Endothelial cell (in vitro differentiated cells): ENCODE measurements at regions not wholly inside any gene's neighbourhood (a gene's known extent, or its start where the extent isn't known, plus 50 kb on each side); places are given as distances from the start of the nearest gene placed in this dataset.

ENCODE experiments used
- DNase-seq: peaks from one replicate; pipeline ENCODE4 v3.0.0; 2021; ENCODE audit warnings: low spot score
- H3K27ac Mint-ChIP-seq: one replicate; pipeline ENCODE4 v1.8.0; 2021; ENCODE audit warnings: mixed read lengths, inconsistent platforms; ENCODE audit not compliant: unreplicated experiment
- H3K27me3 Mint-ChIP-seq: one replicate; pipeline ENCODE4 v1.8.0; 2021; ENCODE audit warnings: mild to moderate bottlenecking, moderate library complexity, mixed read lengths, inconsistent platforms; ENCODE audit not compliant: unreplicated experiment
- H3K36me3 Mint-ChIP-seq: one replicate; pipeline ENCODE4 v1.8.0; 2021; ENCODE audit warnings: mild to moderate bottlenecking, low read depth, mixed read lengths, inconsistent platforms; ENCODE audit not compliant: unreplicated experiment
- H3K4me1 Mint-ChIP-seq: one replicate; pipeline ENCODE4 v1.8.0; 2021; ENCODE audit warnings: mild to moderate bottlenecking, mixed read lengths, inconsistent platforms; ENCODE audit not compliant: unreplicated experiment
- H3K4me3 Mint-ChIP-seq: one replicate; pipeline ENCODE4 v1.8.0; 2021; ENCODE audit warnings: mild to moderate bottlenecking, mixed read lengths, inconsistent platforms; ENCODE audit not compliant: unreplicated experiment
- H3K9me3 Mint-ChIP-seq: one replicate; pipeline ENCODE4 v1.8.0; 2021; ENCODE audit warnings: mixed read lengths, inconsistent platforms; ENCODE audit not compliant: unreplicated experiment
- TF ChIP-seq, protein P1 (sequence below): fragments of 200-600 bp; sonication (generic); IDR thresholded peaks from one replicate; pipeline ENCODE4 v1.5.0; 2021; ENCODE audit warnings: antibody characterized with exemption; ENCODE audit not compliant: unreplicated experiment

DNA sequence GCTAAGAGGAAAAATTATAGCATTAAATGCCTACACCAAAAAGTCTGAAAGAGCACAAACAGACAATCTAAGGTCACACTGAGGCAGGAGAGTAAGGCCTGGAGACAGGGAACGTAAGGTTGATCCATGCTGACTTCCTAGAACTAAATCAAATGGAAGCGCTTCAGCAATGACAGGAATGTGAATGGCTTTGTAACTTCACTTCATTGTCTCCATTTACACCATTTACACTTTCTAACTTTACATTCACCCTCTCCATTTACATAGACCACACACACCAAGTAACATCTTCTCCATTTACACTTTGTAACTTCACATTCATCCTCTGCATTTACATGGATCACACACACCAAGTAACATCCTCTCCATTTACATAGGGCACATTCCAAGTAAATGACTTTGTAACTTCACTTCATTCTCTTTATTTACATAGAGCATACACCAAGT lies 103.1 kb upstream of the SPATS2L start:
- H3K4me3 Mint-ChIP-seq = no peak overlapping the region
- H3K9me3 Mint-ChIP-seq = no peaks in the 10 kb centered on the region
- peaks cover 3% of the 10 kb centered on the region for H3K4me1 Mint-ChIP-seq
- H3K36me3 Mint-ChIP-seq = no peaks in the 10 kb centered on the region
- DNase-seq = no peak
- no peak overlapping the region for H3K27ac Mint-ChIP-seq
- TF ChIP-seq, protein P1, sequence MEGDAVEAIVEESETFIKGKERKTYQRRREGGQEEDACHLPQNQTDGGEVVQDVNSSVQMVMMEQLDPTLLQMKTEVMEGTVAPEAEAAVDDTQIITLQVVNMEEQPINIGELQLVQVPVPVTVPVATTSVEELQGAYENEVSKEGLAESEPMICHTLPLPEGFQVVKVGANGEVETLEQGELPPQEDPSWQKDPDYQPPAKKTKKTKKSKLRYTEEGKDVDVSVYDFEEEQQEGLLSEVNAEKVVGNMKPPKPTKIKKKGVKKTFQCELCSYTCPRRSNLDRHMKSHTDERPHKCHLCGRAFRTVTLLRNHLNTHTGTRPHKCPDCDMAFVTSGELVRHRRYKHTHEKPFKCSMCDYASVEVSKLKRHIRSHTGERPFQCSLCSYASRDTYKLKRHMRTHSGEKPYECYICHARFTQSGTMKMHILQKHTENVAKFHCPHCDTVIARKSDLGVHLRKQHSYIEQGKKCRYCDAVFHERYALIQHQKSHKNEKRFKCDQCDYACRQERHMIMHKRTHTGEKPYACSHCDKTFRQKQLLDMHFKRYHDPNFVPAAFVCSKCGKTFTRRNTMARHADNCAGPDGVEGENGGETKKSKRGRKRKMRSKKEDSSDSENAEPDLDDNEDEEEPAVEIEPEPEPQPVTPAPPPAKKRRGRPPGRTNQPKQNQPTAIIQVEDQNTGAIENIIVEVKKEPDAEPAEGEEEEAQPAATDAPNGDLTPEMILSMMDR = no peak
- H3K27me3 Mint-ChIP-seq = peaks cover 2% of the 10 kb centered on the region

DNA sequence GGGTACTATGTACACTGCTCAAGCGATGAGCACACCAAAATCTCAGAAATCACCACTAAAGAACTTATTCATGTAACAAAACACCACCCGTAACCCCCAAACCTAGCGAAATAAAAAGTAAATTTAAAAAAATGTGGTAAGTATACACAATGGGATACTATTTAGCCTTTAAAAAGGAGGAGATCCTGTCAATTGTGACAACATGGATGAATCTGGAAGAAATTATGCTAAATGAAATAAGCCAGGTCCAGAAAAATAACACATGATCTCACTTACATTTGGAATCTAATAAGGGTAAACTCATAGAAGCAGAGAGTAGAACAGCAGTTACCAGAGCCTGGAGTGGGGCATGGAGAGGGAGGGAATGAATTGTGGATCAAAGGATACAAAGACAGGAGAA lies 98.5 kb upstream of the SPATS2L start:
- no peak overlapping the region for H3K27ac Mint-ChIP-seq
- H3K4me3 Mint-ChIP-seq = no peak overlapping the region
- H3K27me3 Mint-ChIP-seq = no peaks in the 10 kb centered on the region
- H3K36me3 Mint-ChIP-seq = peaks cover 3% of the 10 kb centered on the region
- DNase-seq = no peak
- H3K9me3 Mint-ChIP-seq = no peaks in the 10 kb centered on the region
- TF ChIP-seq, protein P1 = no peak
- H3K4me1 Mint-ChIP-seq = peaks cover 9% of the 10 kb centered on the region

DNA sequence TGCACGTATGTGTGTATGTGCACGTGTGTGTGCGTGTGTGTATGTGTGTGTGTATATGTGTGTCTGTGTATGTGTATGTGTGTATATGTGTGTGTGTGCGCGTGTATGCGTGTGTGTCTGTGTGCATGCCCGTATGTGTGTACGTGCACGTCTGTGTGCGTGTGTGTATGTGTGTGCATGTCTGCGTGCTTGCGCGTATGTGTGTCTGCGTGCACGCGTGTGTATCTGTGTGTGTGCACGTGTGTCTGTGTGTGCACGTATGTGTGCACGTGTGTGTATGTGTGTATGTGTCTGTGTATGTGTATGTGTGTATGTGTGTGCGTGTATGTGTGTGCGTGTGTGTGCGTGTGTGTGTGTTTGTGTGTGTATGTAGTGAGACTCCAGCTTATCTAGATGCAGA lies 97.5 kb upstream of the SPATS2L start:
- peak overlapping the region; percentile 65 for H3K27ac Mint-ChIP-seq
- TF ChIP-seq, protein P1 = no peak
- H3K4me1 Mint-ChIP-seq = peaks cover 9% of the 10 kb centered on the region
- peaks cover 3% of the 10 kb centered on the region for H3K36me3 Mint-ChIP-seq
- H3K4me3 Mint-ChIP-seq = no peak overlapping the region
- no peak for DNase-seq
- no peaks in the 10 kb centered on the region for H3K9me3 Mint-ChIP-seq
- peaks cover 2% of the 10 kb centered on the region for H3K27me3 Mint-ChIP-seq

DNA sequence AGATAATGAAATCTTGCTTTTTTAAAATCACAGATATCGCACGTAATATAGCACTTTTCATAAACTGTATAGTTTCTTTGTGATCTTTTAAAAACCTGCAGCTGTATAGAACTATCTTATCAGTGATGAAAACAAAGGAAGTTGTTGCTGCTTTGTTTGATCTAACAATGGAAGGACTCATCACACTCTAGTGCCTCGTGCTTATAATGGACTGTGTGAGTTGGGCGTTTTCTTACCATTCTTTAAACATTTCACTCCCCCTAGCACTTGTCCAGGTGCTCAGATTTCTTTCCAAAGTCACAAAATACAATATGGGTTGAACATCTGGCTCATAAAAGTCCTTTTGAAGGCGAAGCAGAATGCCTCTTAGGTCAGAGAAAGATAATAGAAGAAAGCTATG lies 94.8 kb upstream of the SPATS2L start:
- H3K36me3 Mint-ChIP-seq = peaks cover 3% of the 10 kb centered on the region
- H3K27ac Mint-ChIP-seq = no peak overlapping the region
- TF ChIP-seq, protein P1 = no peak
- H3K4me1 Mint-ChIP-seq = peaks cover 9% of the 10 kb centered on the region
- H3K9me3 Mint-ChIP-seq = no peaks in the 10 kb centered on the region
- no peak for DNase-seq
- H3K27me3 Mint-ChIP-seq = peaks cover 2% of the 10 kb centered on the region
- H3K4me3 Mint-ChIP-seq = no peak overlapping the region

DNA sequence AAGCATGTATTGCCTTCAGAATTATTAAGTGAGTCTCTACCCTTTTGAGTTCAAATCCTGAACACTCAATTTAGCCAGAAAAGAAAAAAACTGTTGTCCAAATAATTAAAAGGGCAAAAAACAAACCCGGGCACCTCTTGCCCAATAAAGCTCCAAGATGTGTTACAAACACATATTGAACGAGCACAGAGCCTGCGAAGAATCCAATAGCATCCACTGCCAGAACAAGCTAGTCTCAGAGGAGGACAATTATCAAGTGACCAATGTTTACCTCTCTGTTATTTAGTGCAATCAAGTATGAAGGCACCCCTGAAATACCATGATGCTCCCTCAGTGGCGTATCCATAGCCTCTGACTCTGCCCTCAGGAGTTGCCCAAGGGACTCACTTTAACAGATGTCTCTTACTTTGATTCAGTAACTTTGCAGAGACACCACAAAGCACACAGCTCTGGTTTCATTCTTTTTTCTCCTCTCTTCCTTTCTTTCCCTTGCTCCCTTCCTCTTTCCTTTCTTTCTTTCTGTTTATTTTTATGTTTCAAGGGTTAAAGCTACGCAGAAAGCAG lies 93.5 kb upstream of the SPATS2L start:
- peaks cover 2% of the 10 kb centered on the region for H3K27me3 Mint-ChIP-seq
- no peak for DNase-seq
- H3K27ac Mint-ChIP-seq = no peak overlapping the region
- TF ChIP-seq, protein P1 = no peak
- no peaks in the 10 kb centered on the region for H3K9me3 Mint-ChIP-seq
- H3K4me3 Mint-ChIP-seq = no peak overlapping the region
- H3K36me3 Mint-ChIP-seq = peaks cover 3% of the 10 kb centered on the region
- peaks cover 9% of the 10 kb centered on the region for H3K4me1 Mint-ChIP-seq
